Brain microvascular endothelial cell (primary cell): ENCODE measurements at regions not wholly inside any gene's neighbourhood (a gene's known extent, or its start where the extent isn't known, plus 50 kb on each side); places are given as distances from the start of the nearest gene placed in this dataset.
A peak's percentile ranks its signal among the peaks of the same experiment; 100 is the strongest.

Source experiments
- DNase-seq: peaks from one replicate; pipeline ENCODE4 v3.0.0-alpha.2; 2020
- H3K27ac ChIP-seq: fragments of 250-450 bp; sonication (Bioruptor Pico); 2 replicates; pipeline ENCODE4 v1.5.1; 2020; ENCODE audit warnings: mild to moderate bottlenecking, moderate library complexity
- H3K27me3 ChIP-seq: fragments of 250-450 bp; sonication (Bioruptor Pico); replicated peaks from 2 replicates; pipeline ENCODE4 v1.5.1; 2020; ENCODE audit warnings: mild to moderate bottlenecking
- H3K36me3 ChIP-seq: fragments of 250-450 bp; sonication (Bioruptor Pico); replicated peaks from 2 replicates; pipeline ENCODE4 v1.5.1; 2020; ENCODE audit warnings: mild to moderate bottlenecking
- H3K4me3 ChIP-seq: 2 replicates; pipeline ENCODE4 v1.5.1; 2011; ENCODE audit warnings: low read depth, mild to moderate bottlenecking, control low read depth, low read length, moderate library complexity
- CTCF ChIP-seq: IDR thresholded peaks from 2 replicates; pipeline ENCODE4 v1.5.1; 2011; ENCODE audit warnings: low read depth, mild to moderate bottlenecking, moderate library complexity, low read length, control low read depth, inconsistent platforms; ENCODE audit errors: missing control alignments
- in situ Hi-C: cut with HindIII; loops from 2 replicates; pipeline ENCODE4 v1.10.0; 2017; ENCODE audit warnings: low sequenced_read_pairs, low pct_ligation_motif_present

GRCh38 chr4:133799717-133800315, 401.8 kb downstream of the PABPC4L start:
- Histone ChIP-seq H3K36me3 (no peaks in the 10 kb centered on the region), H3K27ac (no peak overlapping the region), H3K4me3 (no peak overlapping the region), H3K27me3 (no peaks in the 10 kb centered on the region)
- no peak for TF ChIP-seq CTCF
- in situ Hi-C loops: no loop called here
- DNase-seq: no peak

- Histone ChIP-seq H3K27me3 (no peaks in the 10 kb centered on the region), H3K36me3 (no peaks in the 10 kb centered on the region), H3K27ac (no peak overlapping the region), H3K4me3 (no peak overlapping the region)
- DNase-seq: no peak
- in situ Hi-C loops: no loop called here
- no peak for TF ChIP-seq CTCF
Measured at GRCh38 chr4:133777661-133778060, 423.9 kb downstream of the PABPC4L start.

GRCh38 chr4:133776961-133777360, 424.6 kb downstream of the PABPC4L start:
- no peak overlapping the region for H3K4me3 ChIP-seq
- no peak for DNase-seq
- H3K27ac ChIP-seq: no peak overlapping the region
- TF ChIP-seq CTCF: no peak
- in situ Hi-C loops: no loop called here
- no peaks in the 10 kb centered on the region for H3K36me3 ChIP-seq
- H3K27me3 ChIP-seq: no peaks in the 10 kb centered on the region

GRCh38 chr4:133776503-133776902, 425.1 kb downstream of the PABPC4L start:
- no peak for TF ChIP-seq CTCF
- H3K36me3 ChIP-seq: no peaks in the 10 kb centered on the region
- H3K27ac ChIP-seq: no peak overlapping the region
- no peak for DNase-seq
- no peaks in the 10 kb centered on the region for H3K27me3 ChIP-seq
- H3K4me3 ChIP-seq: no peak overlapping the region
- in situ Hi-C loops: no loop called here

- Histone ChIP-seq H3K4me3 (no peak overlapping the region), H3K27me3 (no peaks in the 10 kb centered on the region), H3K36me3 (no peaks in the 10 kb centered on the region), H3K27ac (no peak overlapping the region)
- TF ChIP-seq CTCF: no peak
- in situ Hi-C loops: no loop called here
- DNase-seq: peak; percentile 66
Measured at GRCh38 chr4:133775881-133776280, 425.7 kb downstream of the PABPC4L start.

- no peak for DNase-seq
- H3K27ac ChIP-seq: no peak overlapping the region
- in situ Hi-C loops: no loop called here
- no peaks in the 10 kb centered on the region for H3K27me3 ChIP-seq
- H3K4me3 ChIP-seq: no peak overlapping the region
- no peak for TF ChIP-seq CTCF
- no peaks in the 10 kb centered on the region for H3K36me3 ChIP-seq
Measured at GRCh38 chr4:133775469-133775868, 426.1 kb downstream of the PABPC4L start.
